AG10803 (cell line): ENCODE measurements at regions not wholly inside any gene's neighbourhood (a gene's known extent, or its start where the extent isn't known, plus 50 kb on each side); places are given as distances from the start of the nearest gene placed in this dataset.

Experiments
- DNase-seq: peaks from one replicate; pipeline ENCODE4 v3.0.0; 2010; ENCODE audit warnings: low read depth
- H3K4me3 ChIP-seq: 2 replicates; pipeline ENCODE4 v1.5.1; 2011; ENCODE audit warnings: mild to moderate bottlenecking, low read length, control low read depth
- CTCF ChIP-seq: conservative IDR thresholded peaks from 2 replicates; pipeline ENCODE4 v1.5.1; 2011; ENCODE audit warnings: mild to moderate bottlenecking, low read length, control low read depth, inconsistent platforms

GRCh38 chr11:121844016-121844415 lies 272.0 kb downstream of the BLID start:
- no peak for DNase-seq
- no peak overlapping the region for H3K4me3 ChIP-seq
- TF ChIP-seq CTCF, result no peak

- no peak for TF ChIP-seq CTCF
- no peak for DNase-seq
- no peak overlapping the region for H3K4me3 ChIP-seq
Measured at GRCh38 chr11:121842192-121842585, 273.8 kb downstream of the BLID start.

GRCh38 chr11:121841487-121842191 lies 274.4 kb downstream of the BLID start:
- peak; percentile 99 for DNase-seq
- H3K4me3 ChIP-seq, result no peak overlapping the region
- peak; percentile 23 for TF ChIP-seq CTCF

GRCh38 chr11:121839781-121840180 lies 276.2 kb downstream of the BLID start:
- H3K4me3 ChIP-seq, result no peak overlapping the region
- peak; percentile 81 for DNase-seq
- no peak for TF ChIP-seq CTCF

- H3K4me3 ChIP-seq, result no peak overlapping the region
- no peak for TF ChIP-seq CTCF
- DNase-seq, result peak; percentile 80
Measured at GRCh38 chr11:121838571-121838970, 277.4 kb downstream of the BLID start.

GRCh38 chr11:121833970-121834369 lies 282.0 kb downstream of the BLID start:
- no peak for DNase-seq
- TF ChIP-seq CTCF, result no peak
- no peak overlapping the region for H3K4me3 ChIP-seq

- H3K4me3 ChIP-seq, result peak overlapping the region; percentile 3; the same call in 1 of the 2 replicates
- DNase-seq, result peak; percentile 100
- no peak for TF ChIP-seq CTCF
Measured at GRCh38 chr11:121829159-121829643, 286.8 kb downstream of the BLID start.
